SU-DHL-6 (cell line): ENCODE measurements at regions not wholly inside any gene's neighbourhood (a gene's known extent, or its start where the extent isn't known, plus 50 kb on each side); places are given as distances from the start of the nearest gene placed in this dataset.

Experiments used
- CTCF ChIP-seq: fragments of 200-600 bp; sonication (generic); IDR thresholded peaks from one replicate; pipeline ENCODE4 v1.5.1; 2017; ENCODE audit warnings: antibody characterized with exemption, mild to moderate bottlenecking, low read length, moderate library complexity; ENCODE audit not compliant: insufficient read depth, poor library complexity, severe bottlenecking
- EZH2phosphoT487 ChIP-seq: fragments of 200-600 bp; sonication (generic), shearing (Covaris generic); conservative IDR thresholded peaks from 2 replicates; pipeline ENCODE4 v1.6.1; 2018; ENCODE audit warnings: mild to moderate bottlenecking, antibody characterized with exemption, low read length, moderate library complexity, mixed read lengths

GRCh38 chr2:181268174-181268867 lies 188.9 kb upstream of the ITGA4 start:
- TF ChIP-seq CTCF (no peak), EZH2phosphoT487 (no peak)
